ENCODE measurements at regions not wholly inside any gene's neighbourhood (a gene's known extent, or its start where the extent isn't known, plus 50 kb on each side); places are given as distances from the start of the nearest gene placed in this dataset.

- TF ChIP-seq CTCF (IDR thresholded peaks at IDR 0.05; ENCODE audit: low read depth, low read length), result no peak
Observed at GRCh38 chr3:124119056-124119716, 127.3 kb upstream of the ROPN1 start.

GRCh38 chr3:124121379-124122312 lies 129.7 kb upstream of the ROPN1 start:
- TF ChIP-seq CTCF (IDR thresholded peaks at IDR 0.05; ENCODE audit: low read depth, low read length), result no peak
- no peak overlapping the region for H3K4me3 ChIP-seq (ENCODE audit: low read depth, low read length)

More at GRCh38 chr3:124119056-124119716, 127.3 kb upstream of the ROPN1 start:
- H3K4me3 ChIP-seq (ENCODE audit: low read depth, low read length), result no peak overlapping the region

- no peak overlapping the region for H3K4me3 ChIP-seq (ENCODE audit: low read depth, low read length)
- no peak for TF ChIP-seq CTCF (IDR thresholded peaks at IDR 0.05; ENCODE audit: low read depth, low read length)
Observed at GRCh38 chr3:124125315-124125714, 133.4 kb upstream of the ROPN1 start.

- H3K4me3 ChIP-seq (ENCODE audit: low read depth, low read length), result no peak overlapping the region
- no peak for TF ChIP-seq CTCF (IDR thresholded peaks at IDR 0.05; ENCODE audit: low read depth, low read length)
Observed at GRCh38 chr3:124126436-124127023, 134.6 kb upstream of the ROPN1 start.

GRCh38 chr3:124131158-124131557 lies 139.2 kb upstream of the ROPN1 start:
- TF ChIP-seq CTCF (IDR thresholded peaks at IDR 0.05; ENCODE audit: low read depth, low read length), result no peak
- no peak overlapping the region for H3K4me3 ChIP-seq (ENCODE audit: low read depth, low read length)

- TF ChIP-seq CTCF (IDR thresholded peaks at IDR 0.05; ENCODE audit: low read depth, low read length), result no peak
- no peak overlapping the region for H3K4me3 ChIP-seq (ENCODE audit: low read depth, low read length)
Observed at GRCh38 chr3:124131580-124131979, 139.7 kb upstream of the ROPN1 start.
